ENCODE measurements at regions not wholly inside any gene's neighbourhood (a gene's known extent, or its start where the extent isn't known, plus 50 kb on each side); places are given as distances from the start of the nearest gene placed in this dataset.

GRCh38 chr5:40416588-40416987 lies 263.1 kb upstream of the PTGER4 start:
- no peaks in the 10 kb centered on the region for H3K27me3 Mint-ChIP-seq (ENCODE audit: low read depth)
- H3K79me2 ChIP-seq (ENCODE audit: insufficient read depth, low read length), result no peaks in the 10 kb centered on the region
- DNase-seq, result no peak
- TF ChIP-seq, protein P1, sequence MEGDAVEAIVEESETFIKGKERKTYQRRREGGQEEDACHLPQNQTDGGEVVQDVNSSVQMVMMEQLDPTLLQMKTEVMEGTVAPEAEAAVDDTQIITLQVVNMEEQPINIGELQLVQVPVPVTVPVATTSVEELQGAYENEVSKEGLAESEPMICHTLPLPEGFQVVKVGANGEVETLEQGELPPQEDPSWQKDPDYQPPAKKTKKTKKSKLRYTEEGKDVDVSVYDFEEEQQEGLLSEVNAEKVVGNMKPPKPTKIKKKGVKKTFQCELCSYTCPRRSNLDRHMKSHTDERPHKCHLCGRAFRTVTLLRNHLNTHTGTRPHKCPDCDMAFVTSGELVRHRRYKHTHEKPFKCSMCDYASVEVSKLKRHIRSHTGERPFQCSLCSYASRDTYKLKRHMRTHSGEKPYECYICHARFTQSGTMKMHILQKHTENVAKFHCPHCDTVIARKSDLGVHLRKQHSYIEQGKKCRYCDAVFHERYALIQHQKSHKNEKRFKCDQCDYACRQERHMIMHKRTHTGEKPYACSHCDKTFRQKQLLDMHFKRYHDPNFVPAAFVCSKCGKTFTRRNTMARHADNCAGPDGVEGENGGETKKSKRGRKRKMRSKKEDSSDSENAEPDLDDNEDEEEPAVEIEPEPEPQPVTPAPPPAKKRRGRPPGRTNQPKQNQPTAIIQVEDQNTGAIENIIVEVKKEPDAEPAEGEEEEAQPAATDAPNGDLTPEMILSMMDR (conservative IDR thresholded peaks at IDR 0.05), result no peak
- H3K27ac ChIP-seq (ENCODE audit: insufficient read length, low read depth, low read length), result no peak overlapping the region
- no peaks in the 10 kb centered on the region for H3K4me1 Mint-ChIP-seq
- H3K9ac ChIP-seq (ENCODE audit: extremely low read depth, insufficient read length, low read length), result no peak overlapping the region
- no peak overlapping the region for H3K14ac ChIP-seq (ENCODE audit: insufficient read depth, low read length)
- H3K23ac ChIP-seq (ENCODE audit: insufficient read length, low read depth, low read length), result no peak overlapping the region
- H3K23me2 ChIP-seq (ENCODE audit: insufficient read length, low read depth, low read length, poor library complexity, severe bottlenecking), result no peaks in the 10 kb centered on the region
- H3K4me3 Mint-ChIP-seq, result no peak overlapping the region
- H3K4me2 ChIP-seq (ENCODE audit: insufficient read depth, insufficient read length, low read length), result no peak overlapping the region
- H2BK15ac ChIP-seq (ENCODE audit: low read depth, low read length), result no peak overlapping the region
- H4K20me1 ChIP-seq (ENCODE audit: control insufficient read depth, insufficient read depth, insufficient read length), result no peaks in the 10 kb centered on the region
- H3K9me3 ChIP-seq (ENCODE audit: control insufficient read depth, low read depth, low read length), result no peaks in the 10 kb centered on the region
- H2BK20ac ChIP-seq (ENCODE audit: low read depth, low read length, poor library complexity, severe bottlenecking), result no peak overlapping the region
- no peak overlapping the region for H4K5ac ChIP-seq (ENCODE audit: insufficient read length, low read depth, low read length)
- no peak overlapping the region for H3K56ac ChIP-seq (ENCODE audit: insufficient read length, low read depth, low read length)
- H3K27ac Mint-ChIP-seq, result no peak overlapping the region
- no peak overlapping the region for H2AK5ac ChIP-seq (ENCODE audit: insufficient read length, low read length)
- no peak overlapping the region for H2AFZ ChIP-seq (ENCODE audit: low read length)
- H3K79me1 ChIP-seq (ENCODE audit: insufficient read depth, low read depth, low read length, poor library complexity, severe bottlenecking), result no peaks in the 10 kb centered on the region
- no peak overlapping the region for H2BK5ac ChIP-seq (ENCODE audit: insufficient read length, low read length)
- H4K91ac ChIP-seq (ENCODE audit: insufficient read length, low read depth, low read length), result no peak overlapping the region
- no peak overlapping the region for H2BK120ac ChIP-seq (ENCODE audit: low read depth, low read length, poor library complexity, severe bottlenecking)
- H3K9me3 Mint-ChIP-seq, result peaks cover 12 to 20% of the 10 kb centered on the region in 2 experiments
- H3K18ac ChIP-seq (ENCODE audit: insufficient read length, low read depth, low read length), result no peak overlapping the region
- H3K4me1 ChIP-seq (ENCODE audit: insufficient read depth, low read length), result no peaks in the 10 kb centered on the region
- H3K36me3 Mint-ChIP-seq (ENCODE audit: insufficient read depth in 1 of 3, low read depth in 3 of 3), result peaks cover 0 to under 1% (median under 1%) of the 10 kb centered on the region in 3 experiments; a peak in 3 of 7 replicates
- no peak overlapping the region for H4K8ac ChIP-seq (replicated peaks; ENCODE audit: insufficient read length, low read depth, low read length)
- H2BK12ac ChIP-seq (ENCODE audit: insufficient read length, low read depth, low read length), result no peak overlapping the region
- H3K27me3 ChIP-seq (ENCODE audit: insufficient read depth, low read length), result no peaks in the 10 kb centered on the region
- no peak overlapping the region for H3K4ac ChIP-seq (ENCODE audit: low read depth, low read length)
- H3T11ph ChIP-seq (ENCODE audit: low read length), result no peak overlapping the region

Data from H9 (cell line).